ENCODE measurements at regions not wholly inside any gene's neighbourhood (a gene's known extent, or its start where the extent isn't known, plus 50 kb on each side); places are given as distances from the start of the nearest gene placed in this dataset.
"Not testable (repeated sequence)": the region's sequence is repeated elsewhere in the genome, so short reads cannot be mapped to it uniquely, and the experiment has no call there.

DNA sequence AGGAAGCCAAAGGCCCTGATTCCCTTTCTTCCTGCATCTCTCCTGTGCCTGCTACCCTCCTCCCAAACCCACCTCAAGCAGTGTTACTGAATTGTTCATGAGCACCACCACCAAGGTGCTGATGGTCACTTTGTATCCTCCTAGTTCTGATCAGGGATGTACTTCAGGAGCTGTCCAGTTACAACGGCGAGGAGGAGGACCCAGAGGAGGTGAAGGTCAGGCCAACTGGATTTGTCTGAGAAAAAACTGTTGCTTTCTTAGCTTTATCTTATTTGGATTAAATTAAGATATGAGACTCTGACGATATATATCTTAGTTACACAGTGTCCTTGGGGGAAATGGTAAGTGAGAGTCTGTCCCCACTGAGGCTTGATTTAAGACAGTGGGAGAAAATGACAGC, 135.0 kb upstream of the THOC3 start:
- ATAC-seq; intact Hi-C loops (cut with micrococcal nuclease; ENCODE audit: unreplicated experiment); POLR2A ChIA-PET; CTCF ChIA-PET; H3K9me3 ChIP-seq (ENCODE audit: control insufficient read depth, insufficient read depth, low read depth, low read length); H3K4me3 ChIP-seq (ENCODE audit: low read depth in 2 of 2, low read length in 2 of 2); BruUV-seq (replicated peaks); H3K27me3 ChIP-seq (ENCODE audit: control insufficient read depth, insufficient read depth, low read length); H3K27ac ChIP-seq (ENCODE audit: low read length); H3K36me3 ChIP-seq (ENCODE audit: control insufficient read depth, insufficient read depth, low read length); in situ Hi-C loops (cut with HindIII; ENCODE audit: low pct_unique_long_range_greater_than_20kb, low sequenced_read_pairs); H3K4me1 ChIP-seq (ENCODE audit: control insufficient read depth, insufficient read depth, low read length); DNase-seq (ENCODE audit: low read depth, low spot score): not testable (repeated sequence)

DNA sequence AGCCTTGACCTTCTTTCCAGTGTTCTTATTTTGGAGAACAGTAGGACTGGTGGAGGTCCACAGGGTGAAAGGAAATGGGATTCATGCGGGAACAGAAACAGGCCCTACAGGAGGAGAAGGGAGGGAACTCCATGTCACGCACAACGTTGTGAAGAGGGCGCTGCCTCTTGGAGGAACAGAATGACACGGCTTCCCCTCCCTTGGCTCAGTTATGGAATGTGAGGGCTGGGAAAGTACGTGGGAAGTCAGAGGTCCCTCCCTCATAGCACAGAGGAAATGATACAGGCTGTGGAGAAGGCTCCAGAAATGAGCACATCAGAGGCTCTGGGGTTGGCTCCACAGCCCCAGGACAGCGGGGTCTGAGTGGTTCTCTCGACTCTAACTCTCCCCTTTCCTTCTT, 125.3 kb upstream of the SIMC1 start:
- H3K4me3 ChIP-seq (ENCODE audit: low read depth in 2 of 2, low read length in 2 of 2); in situ Hi-C loops (cut with HindIII; ENCODE audit: low pct_unique_long_range_greater_than_20kb, low sequenced_read_pairs); H3K9me3 ChIP-seq (ENCODE audit: control insufficient read depth, insufficient read depth, low read depth, low read length); H3K27ac ChIP-seq (ENCODE audit: low read length); ATAC-seq; H3K36me3 ChIP-seq (ENCODE audit: control insufficient read depth, insufficient read depth, low read length); POLR2A ChIA-PET; CTCF ChIA-PET; H3K27me3 ChIP-seq (ENCODE audit: control insufficient read depth, insufficient read depth, low read length); BruUV-seq (replicated peaks); intact Hi-C loops (cut with micrococcal nuclease; ENCODE audit: unreplicated experiment); H3K4me1 ChIP-seq (ENCODE audit: control insufficient read depth, insufficient read depth, low read length); DNase-seq (ENCODE audit: low read depth, low spot score): not testable (repeated sequence)

DNA sequence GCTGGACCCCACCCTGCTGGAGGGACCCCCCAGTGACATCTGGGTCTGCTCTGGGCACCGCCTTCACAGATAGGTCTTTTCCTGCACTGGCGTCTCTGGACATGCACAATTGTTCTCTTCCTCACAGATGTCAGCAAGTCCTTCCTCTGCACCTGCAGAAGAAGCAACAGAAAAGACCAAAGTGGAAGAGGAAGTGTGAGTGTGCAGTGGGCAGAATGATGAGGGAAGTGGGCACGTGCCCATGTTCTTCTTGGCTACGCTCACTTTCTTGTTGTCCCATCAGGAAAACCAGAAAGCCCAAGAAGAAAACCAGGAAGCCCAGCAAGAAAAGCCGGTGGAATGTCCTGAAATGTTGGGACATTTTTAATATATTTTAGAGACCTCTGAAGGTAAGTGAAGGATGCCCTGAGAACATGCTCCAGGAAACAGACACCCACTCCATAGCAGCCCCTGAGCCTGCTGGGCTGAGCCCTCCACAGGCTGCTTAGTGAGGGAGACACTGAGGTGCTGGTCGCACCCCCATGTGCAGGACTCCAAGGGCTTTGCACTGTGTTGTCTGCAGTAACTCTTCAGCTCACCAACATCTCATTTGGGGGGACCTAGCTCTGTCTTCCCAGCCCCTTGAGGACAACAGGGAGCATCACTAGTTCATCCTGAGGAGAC, 124.4 kb upstream of the SIMC1 start:
- intact Hi-C loops (cut with micrococcal nuclease; ENCODE audit: unreplicated experiment); H3K27ac ChIP-seq (ENCODE audit: low read length); DNase-seq (ENCODE audit: low read depth, low spot score); H3K27me3 ChIP-seq (ENCODE audit: control insufficient read depth, insufficient read depth, low read length); H3K4me3 ChIP-seq (ENCODE audit: low read depth in 2 of 2, low read length in 2 of 2); in situ Hi-C loops (cut with HindIII; ENCODE audit: low pct_unique_long_range_greater_than_20kb, low sequenced_read_pairs); CTCF ChIA-PET; H3K4me1 ChIP-seq (ENCODE audit: control insufficient read depth, insufficient read depth, low read length); ATAC-seq; POLR2A ChIA-PET; H3K9me3 ChIP-seq (ENCODE audit: control insufficient read depth, insufficient read depth, low read depth, low read length); H3K36me3 ChIP-seq (ENCODE audit: control insufficient read depth, insufficient read depth, low read length); BruUV-seq (replicated peaks): not testable (repeated sequence)

DNA sequence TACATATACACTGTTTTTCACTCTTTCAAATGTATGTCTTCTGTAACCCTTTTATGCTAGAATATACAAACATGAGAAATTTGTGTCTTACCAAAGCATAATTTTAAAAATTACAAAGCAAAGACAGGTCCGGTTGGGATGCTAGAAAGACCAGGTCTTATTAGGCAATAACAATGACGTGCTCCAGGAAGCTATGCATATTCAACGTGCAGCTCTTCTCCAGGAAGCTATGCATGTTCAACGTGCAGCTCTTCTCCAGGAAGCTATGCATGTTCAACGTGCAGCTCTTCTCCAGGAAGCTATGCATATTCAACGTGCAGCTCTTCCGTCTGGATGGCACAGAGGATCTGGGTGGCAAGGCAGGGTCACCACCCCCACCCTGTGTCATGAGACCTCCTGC, 123.4 kb upstream of the SIMC1 start:
- BruUV-seq (replicated peaks); H3K9me3 ChIP-seq (ENCODE audit: control insufficient read depth, insufficient read depth, low read depth, low read length); H3K27ac ChIP-seq (ENCODE audit: low read length); DNase-seq (ENCODE audit: low read depth, low spot score); H3K4me1 ChIP-seq (ENCODE audit: control insufficient read depth, insufficient read depth, low read length); CTCF ChIA-PET; ATAC-seq; POLR2A ChIA-PET; in situ Hi-C loops (cut with HindIII; ENCODE audit: low pct_unique_long_range_greater_than_20kb, low sequenced_read_pairs); H3K4me3 ChIP-seq (ENCODE audit: low read depth in 2 of 2, low read length in 2 of 2); H3K27me3 ChIP-seq (ENCODE audit: control insufficient read depth, insufficient read depth, low read length); intact Hi-C loops (cut with micrococcal nuclease; ENCODE audit: unreplicated experiment); H3K36me3 ChIP-seq (ENCODE audit: control insufficient read depth, insufficient read depth, low read length): not testable (repeated sequence)

DNA sequence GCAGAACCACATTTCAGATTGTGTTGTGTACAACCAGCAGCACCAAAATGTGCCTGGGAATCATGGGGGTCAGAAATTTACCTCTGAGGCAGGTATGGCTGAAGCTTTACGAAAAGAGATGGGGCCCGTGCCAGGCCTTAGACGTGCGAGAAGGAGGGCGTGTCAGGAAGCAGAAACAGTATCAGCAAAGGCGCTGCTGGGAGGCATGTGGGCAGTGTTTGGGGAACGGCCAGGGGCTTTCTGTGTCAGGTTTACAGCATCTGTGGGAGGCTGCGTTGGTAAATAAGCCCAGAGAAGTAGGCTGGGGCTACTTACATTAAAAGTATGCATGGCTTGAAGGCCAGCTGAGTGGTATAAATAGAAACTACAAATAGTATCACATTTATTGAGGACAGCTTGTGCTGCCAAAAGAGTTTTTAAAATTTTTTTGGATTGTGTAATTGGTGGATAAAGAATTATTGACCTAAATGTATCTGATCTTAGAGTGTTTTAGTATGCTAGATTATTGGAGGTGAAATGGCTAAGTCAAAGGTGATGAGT, 120.5 kb upstream of the SIMC1 start:
- H3K27me3 ChIP-seq (ENCODE audit: control insufficient read depth, insufficient read depth, low read length); CTCF ChIA-PET; in situ Hi-C loops (cut with HindIII; ENCODE audit: low pct_unique_long_range_greater_than_20kb, low sequenced_read_pairs); H3K27ac ChIP-seq (ENCODE audit: low read length); intact Hi-C loops (cut with micrococcal nuclease; ENCODE audit: unreplicated experiment); DNase-seq (ENCODE audit: low read depth, low spot score); ATAC-seq; BruUV-seq (replicated peaks); H3K4me1 ChIP-seq (ENCODE audit: control insufficient read depth, insufficient read depth, low read length); H3K4me3 ChIP-seq (ENCODE audit: low read depth in 2 of 2, low read length in 2 of 2); H3K9me3 ChIP-seq (ENCODE audit: control insufficient read depth, insufficient read depth, low read depth, low read length); H3K36me3 ChIP-seq (ENCODE audit: control insufficient read depth, insufficient read depth, low read length); POLR2A ChIA-PET: not testable (repeated sequence)

DNA sequence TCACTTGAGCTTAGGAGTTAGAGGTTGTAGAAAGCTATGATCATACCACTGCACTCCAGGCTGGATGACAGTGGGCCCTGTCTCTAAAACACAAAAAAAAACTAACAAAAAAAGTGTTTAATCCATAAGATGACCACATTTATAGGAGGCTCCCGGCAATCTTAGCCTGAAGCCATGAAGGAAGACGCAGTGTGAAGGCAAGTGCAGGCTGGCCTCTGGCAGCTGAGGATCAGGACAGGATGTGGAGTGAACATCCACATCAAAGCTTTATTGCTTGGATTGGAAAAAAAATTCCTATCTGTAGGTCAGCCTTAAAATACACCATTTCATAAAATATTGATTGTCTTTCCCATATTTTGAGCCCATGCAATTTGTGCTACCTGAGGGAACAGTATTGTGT, 115.9 kb upstream of the SIMC1 start:
- intact Hi-C loops (cut with micrococcal nuclease; ENCODE audit: unreplicated experiment); ATAC-seq; H3K4me1 ChIP-seq (ENCODE audit: control insufficient read depth, insufficient read depth, low read length); H3K27ac ChIP-seq (ENCODE audit: low read length); BruUV-seq (replicated peaks); H3K36me3 ChIP-seq (ENCODE audit: control insufficient read depth, insufficient read depth, low read length); H3K9me3 ChIP-seq (ENCODE audit: control insufficient read depth, insufficient read depth, low read depth, low read length); POLR2A ChIA-PET; in situ Hi-C loops (cut with HindIII; ENCODE audit: low pct_unique_long_range_greater_than_20kb, low sequenced_read_pairs); DNase-seq (ENCODE audit: low read depth, low spot score); H3K27me3 ChIP-seq (ENCODE audit: control insufficient read depth, insufficient read depth, low read length); H3K4me3 ChIP-seq (ENCODE audit: low read depth in 2 of 2, low read length in 2 of 2): not testable (repeated sequence)
- CTCF ChIA-PET = interaction anchor here (0.6 kb wide), 1 partner anchor 56 kb away, joined by 3 read pairs; no protein-coding TSS in a partner anchor

DNA sequence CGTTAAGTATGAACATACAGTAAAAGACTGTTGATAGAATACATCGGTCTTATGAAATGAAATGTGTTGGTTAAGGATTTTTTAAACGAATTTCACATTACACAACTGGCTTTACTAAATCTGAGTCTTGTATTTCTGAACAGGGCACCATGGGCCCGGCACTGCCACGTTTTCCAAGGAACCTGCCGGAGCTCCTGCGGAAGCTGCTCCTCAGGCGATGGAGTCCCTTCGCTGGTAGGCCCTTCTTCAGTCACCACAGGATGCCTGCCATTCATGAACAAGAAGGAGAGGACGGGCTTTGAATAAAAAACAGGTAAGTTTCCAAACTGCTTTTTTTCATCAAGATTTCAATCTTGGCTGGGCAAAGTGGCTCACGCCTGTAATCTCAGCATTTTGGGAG, 114.1 kb upstream of the SIMC1 start:
- H3K4me1 ChIP-seq (ENCODE audit: control insufficient read depth, insufficient read depth, low read length); ATAC-seq; H3K36me3 ChIP-seq (ENCODE audit: control insufficient read depth, insufficient read depth, low read length); H3K9me3 ChIP-seq (ENCODE audit: control insufficient read depth, insufficient read depth, low read depth, low read length); H3K27ac ChIP-seq (ENCODE audit: low read length); DNase-seq (ENCODE audit: low read depth, low spot score); H3K27me3 ChIP-seq (ENCODE audit: control insufficient read depth, insufficient read depth, low read length); in situ Hi-C loops (cut with HindIII; ENCODE audit: low pct_unique_long_range_greater_than_20kb, low sequenced_read_pairs); CTCF ChIA-PET; POLR2A ChIA-PET; H3K4me3 ChIP-seq (ENCODE audit: low read depth in 2 of 2, low read length in 2 of 2); intact Hi-C loops (cut with micrococcal nuclease; ENCODE audit: unreplicated experiment); BruUV-seq (replicated peaks): not testable (repeated sequence)

Measured in Panc1 (cell line).